HCT116 (cell line): ENCODE measurements at regions not wholly inside any gene's neighbourhood (a gene's known extent, or its start where the extent isn't known, plus 50 kb on each side); places are given as distances from the start of the nearest gene placed in this dataset.

ENCODE experiments used
- ATF3 ChIP-seq: IDR thresholded peaks from 2 replicates; pipeline ENCODE4 v1.6.1; 2012
- CBX3 ChIP-seq: IDR thresholded peaks from 2 replicates; pipeline ENCODE4 v1.6.1; 2012; ENCODE audit warnings: low read depth
- CEBPB ChIP-seq: IDR thresholded peaks from 2 replicates; pipeline ENCODE4 v1.6.1; 2012; ENCODE audit warnings: low read depth
- CTCF ChIP-seq, 3 experiments: fragments of 200-600 bp in 1 of 3; sonication (generic) in 1 of 3; IDR thresholded peaks in 2 of 3; conservative IDR thresholded peaks in 1 of 3; 2 replicates each; pipeline ENCODE4 v1.5.1; 2012 to 2017; ENCODE audit warnings: low read depth in 2 of 3, low read length in 2 of 3, antibody characterized with exemption in 1 of 3, borderline replicate concordance in 1 of 3, control low read depth in 1 of 3, mild to moderate bottlenecking in 1 of 3, mixed read lengths in 1 of 3, mixed run types in 1 of 3, moderate library complexity in 1 of 3; ENCODE audit not compliant: insufficient read depth in 1 of 3
- EZH2 ChIP-seq: fragments of 200-600 bp; sonication (generic); IDR thresholded peaks from 2 replicates; pipeline ENCODE4 v1.6.1; 2017; ENCODE audit warnings: antibody characterized with exemption, mixed run types
- EZH2phosphoT487 ChIP-seq: fragments of 200-600 bp; IDR thresholded peaks from 2 replicates; pipeline ENCODE4 v1.6.1; 2018; ENCODE audit warnings: antibody characterized with exemption, borderline replicate concordance
- JUND ChIP-seq: IDR thresholded peaks from 2 replicates; pipeline ENCODE4 v1.6.1; 2012
- POLR2A ChIP-seq: IDR thresholded peaks from 2 replicates; pipeline ENCODE4 v1.7.0; 2011; ENCODE audit warnings: borderline replicate concordance; ENCODE audit not compliant: insufficient read depth, insufficient read length; ENCODE audit errors: extremely low read depth
- POLR2AphosphoS5 ChIP-seq: IDR thresholded peaks from 2 replicates; pipeline ENCODE4 v1.6.1; 2011; ENCODE audit warnings: mild to moderate bottlenecking, low read depth, low read length, moderate library complexity
- RAD21 ChIP-seq: IDR thresholded peaks from 2 replicates; pipeline ENCODE4 v1.6.1; 2012; ENCODE audit warnings: low read depth, mild to moderate bottlenecking
- TCF7L2 ChIP-seq: IDR thresholded peaks from 2 replicates; pipeline ENCODE4 v1.7.0; 2011; ENCODE audit warnings: borderline replicate concordance, inconsistent platforms; ENCODE audit not compliant: insufficient read depth, insufficient read length; ENCODE audit errors: extremely low read depth
- ZNF274 ChIP-seq: fragments of 200-500 bp; sonication (Bioruptor generic); IDR thresholded peaks from 2 replicates; pipeline ENCODE4 v1.6.1; 2014; ENCODE audit warnings: mild to moderate bottlenecking, low read depth, low read length, inconsistent platforms
- TF ChIP-seq, protein P1 (sequence below): IDR thresholded peaks from 2 replicates; pipeline ENCODE4 v1.6.1; 2012

DNA sequence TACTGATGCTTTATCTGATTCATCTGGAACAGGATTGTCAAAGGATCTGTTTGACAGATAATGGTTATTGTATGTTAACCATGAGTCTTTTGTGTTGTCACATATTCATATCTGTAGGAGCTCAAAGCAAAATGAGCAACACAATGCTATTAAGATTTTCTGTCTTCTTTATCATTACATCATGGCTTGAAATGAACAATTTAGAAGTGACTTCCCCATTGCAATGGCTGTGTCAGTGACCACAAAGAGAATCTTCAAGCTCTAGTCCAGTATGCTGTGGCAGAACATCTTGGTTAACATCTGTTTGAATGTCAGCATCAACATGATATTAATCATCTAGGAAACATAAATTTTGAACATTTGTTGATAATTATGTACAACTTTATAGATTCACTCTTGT, 1148.5 kb downstream of the PLA2G4A start:
- TF ChIP-seq CTCF (IDR thresholded peaks at IDR 0.05 in 2 of 3, conservative IDR thresholded peaks at IDR 0.05 in 1 of 3; ENCODE audit: borderline replicate concordance in 1 of 3, insufficient read depth in 1 of 3, low read depth in 2 of 3, low read length in 2 of 3) (no peak), EZH2 (no peak), TCF7L2 (no peak), ZNF274 (no peak), POLR2AphosphoS5 (no peak), POLR2A (no peak), EZH2phosphoT487 (no peak), JUND (no peak), ATF3 (no peak), CEBPB (no peak), CBX3 (no peak), RAD21 (no peak)
- TF ChIP-seq, protein P1, sequence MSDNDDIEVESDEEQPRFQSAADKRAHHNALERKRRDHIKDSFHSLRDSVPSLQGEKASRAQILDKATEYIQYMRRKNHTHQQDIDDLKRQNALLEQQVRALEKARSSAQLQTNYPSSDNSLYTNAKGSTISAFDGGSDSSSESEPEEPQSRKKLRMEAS: no peak
